ENCODE measurements at regions not wholly inside any gene's neighbourhood (a gene's known extent, or its start where the extent isn't known, plus 50 kb on each side); places are given as distances from the start of the nearest gene placed in this dataset.
A peak's percentile ranks its signal among the peaks of the same experiment; 100 is the strongest.

GRCh38 chr1:87805666-87806378 is 477.1 kb downstream of the LMO4 start:
- no peak overlapping the region for H3K4me3 ChIP-seq
- H3K27ac ChIP-seq: no peak overlapping the region
- in situ Hi-C loops (cut with MboI; ENCODE audit: low pct_unique_long_range_greater_than_20kb in 2 of 9, low sequenced_read_pairs in 9 of 9, unreplicated experiment in 9 of 9): no loop called here
- WGBS, 10 experiments: 9 to 100% (median 87%) methylated on average over 1 to 14 of the region's 14 CpGs
- H3K4me1 ChIP-seq (replicated peaks in 1 of 2): no peaks in the 10 kb centered on the region
- ATAC-seq (replicated peaks in 6 of 8): peak in 2 of 8 experiments; percentile 91

- Histone ChIP-seq H3K27ac (no peak overlapping the region), H3K4me1 (replicated peaks in 1 of 2) (no peaks in the 10 kb centered on the region), H3K4me3 (no peak overlapping the region)
- 75 to 100% (median 90%) methylated on average over 2 to 6 of the region's 6 CpGs; no CpG with 5 or more reads in 1 of the 10 experiments for WGBS, 10 experiments
- no peak for ATAC-seq (replicated peaks in 6 of 8)
- in situ Hi-C loops (cut with MboI; ENCODE audit: low pct_unique_long_range_greater_than_20kb in 2 of 9, low sequenced_read_pairs in 9 of 9, unreplicated experiment in 9 of 9): no loop called here
Observed at GRCh38 chr1:87806379-87807094, 477.9 kb downstream of the LMO4 start.

GRCh38 chr1:87810166-87810565 is 481.5 kb downstream of the LMO4 start:
- H3K27ac ChIP-seq: no peak overlapping the region
- in situ Hi-C loops (cut with MboI; ENCODE audit: low pct_unique_long_range_greater_than_20kb in 2 of 9, low sequenced_read_pairs in 9 of 9, unreplicated experiment in 9 of 9): no loop called here
- H3K4me1 ChIP-seq (replicated peaks in 1 of 2): no peaks in the 10 kb centered on the region
- H3K4me3 ChIP-seq: no peak overlapping the region
- 14 to 100% (median 82%) methylated on average over 1 of the region's 1 CpG; no CpG with 5 or more reads in 2 of the 10 experiments for WGBS, 10 experiments
- ATAC-seq (replicated peaks in 6 of 8): peak in 1 of 8 experiments; percentile 69

DNA sequence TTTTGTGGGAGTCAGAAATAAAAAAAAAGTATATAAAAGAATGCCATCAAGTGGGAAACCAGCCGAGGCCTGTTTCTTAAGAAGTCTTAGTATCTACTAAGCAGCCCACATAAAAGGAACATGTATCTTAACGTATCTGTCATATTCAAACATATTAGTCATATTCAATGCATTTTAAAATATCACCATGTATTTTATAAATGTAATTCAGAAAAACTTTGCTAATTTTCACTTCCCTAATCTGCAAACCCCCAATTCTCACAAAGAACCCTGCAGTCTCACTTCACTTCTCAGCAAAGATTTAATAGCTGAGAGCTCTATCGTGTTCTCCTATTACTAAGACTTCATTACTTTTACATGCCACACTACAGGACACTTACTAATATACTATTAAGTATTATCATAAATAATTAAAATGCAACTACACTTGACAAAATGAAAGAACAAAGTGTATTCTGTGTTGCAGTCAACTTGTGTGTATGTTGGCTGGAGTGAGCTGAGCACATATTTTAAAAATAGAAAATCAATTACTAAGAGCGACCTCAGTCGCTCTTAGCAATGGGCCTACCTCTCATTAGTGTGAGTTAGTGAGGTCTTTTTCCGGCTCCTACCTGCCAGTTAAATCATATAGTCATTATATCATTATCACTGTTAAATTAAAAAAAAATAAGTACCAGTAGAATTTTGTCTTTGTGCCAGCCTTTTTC is 484.3 kb downstream of the LMO4 start:
- H3K4me1 ChIP-seq (replicated peaks in 1 of 2): no peaks in the 10 kb centered on the region
- ATAC-seq (replicated peaks in 6 of 8): peak in 1 of 8 experiments; percentile 21
- 33 to 100% (median 88%) methylated on average over 2 to 6 of the region's 6 CpGs for WGBS, 10 experiments
- H3K4me3 ChIP-seq: no peak overlapping the region
- in situ Hi-C loops (cut with MboI; ENCODE audit: low pct_unique_long_range_greater_than_20kb in 2 of 9, low sequenced_read_pairs in 9 of 9, unreplicated experiment in 9 of 9): no loop called here
- no peak overlapping the region for H3K27ac ChIP-seq

DNA sequence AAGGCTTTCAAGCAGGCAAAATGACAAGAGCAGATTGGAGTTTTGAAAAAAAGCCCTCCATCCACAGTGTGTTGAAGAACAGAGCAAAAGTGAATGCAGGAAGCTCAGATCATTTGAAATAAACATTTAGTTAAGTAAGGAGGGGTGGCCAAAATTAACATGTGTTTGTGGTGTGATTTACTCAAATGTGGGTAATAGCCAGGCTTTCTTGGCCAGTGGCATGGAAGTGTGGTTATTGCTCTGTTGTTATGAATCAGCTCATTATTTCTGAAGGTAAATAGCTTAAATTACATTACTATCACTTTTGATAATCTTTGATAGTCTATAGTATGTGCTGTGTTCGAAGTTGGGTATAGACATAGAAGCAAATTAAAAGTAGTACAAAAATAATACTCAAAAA is 485.9 kb downstream of the LMO4 start:
- no peaks in the 10 kb centered on the region for H3K4me1 ChIP-seq (replicated peaks in 1 of 2)
- in situ Hi-C loops (cut with MboI; ENCODE audit: low pct_unique_long_range_greater_than_20kb in 2 of 9, low sequenced_read_pairs in 9 of 9, unreplicated experiment in 9 of 9): no loop called here
- ATAC-seq (replicated peaks in 6 of 8): peak in 1 of 8 experiments; percentile 39
- H3K27ac ChIP-seq: no peak overlapping the region
- no peak overlapping the region for H3K4me3 ChIP-seq
- 25 to 91% (median 80%) methylated on average over 1 of the region's 1 CpG; no CpG with 5 or more reads in 2 of the 10 experiments for WGBS, 10 experiments

GRCh38 chr1:87816646-87817045 is 488.0 kb downstream of the LMO4 start:
- ATAC-seq (replicated peaks in 6 of 8): no peak
- in situ Hi-C loops (cut with MboI; ENCODE audit: low pct_unique_long_range_greater_than_20kb in 2 of 9, low sequenced_read_pairs in 9 of 9, unreplicated experiment in 9 of 9): no loop called here
- H3K4me1 ChIP-seq (replicated peaks in 1 of 2): peaks cover 10 to 17% of the 10 kb centered on the region in 2 donors
- H3K4me3 ChIP-seq: no peak overlapping the region
- H3K27ac ChIP-seq: no peak overlapping the region
- WGBS, 10 experiments: 60 to 100% (median 84%) methylated on average over 1 to 3 of the region's 3 CpGs; no CpG with 5 or more reads in 2 of the 10 experiments

- ATAC-seq (replicated peaks in 6 of 8): peak; percentile 42 to 88 (median 73)
- Histone ChIP-seq H3K4me1 (replicated peaks in 1 of 2) (peaks cover 10 to 20% of the 10 kb centered on the region in 2 donors), H3K27ac (peak overlapping the region in 1 of 2 donors; percentile 10), H3K4me3 (no peak overlapping the region)
- in situ Hi-C loops (cut with MboI; ENCODE audit: low pct_unique_long_range_greater_than_20kb in 2 of 9, low sequenced_read_pairs in 9 of 9, unreplicated experiment in 9 of 9): no loop called here
- 15 to 59% (median 27%) methylated on average over 5 to 8 of the region's 8 CpGs for WGBS, 10 experiments
Observed at GRCh38 chr1:87820668-87821334, 492.1 kb downstream of the LMO4 start.

- 89 to 100% (median 94%) methylated on average over 3 to 5 of the region's 5 CpGs; no CpG with 5 or more reads in 1 of the 10 experiments for WGBS, 10 experiments
- Histone ChIP-seq H3K27ac (no peak overlapping the region), H3K4me3 (no peak overlapping the region), H3K4me1 (replicated peaks in 1 of 2) (peaks cover 10 to 20% of the 10 kb centered on the region in 2 donors)
- in situ Hi-C loops (cut with MboI; ENCODE audit: low pct_unique_long_range_greater_than_20kb in 2 of 9, low sequenced_read_pairs in 9 of 9, unreplicated experiment in 9 of 9): no loop called here
- peak in 5 of 8 experiments; percentile 16 to 61 (median 55) for ATAC-seq (replicated peaks in 6 of 8)
Observed at GRCh38 chr1:87821335-87821697, 492.6 kb downstream of the LMO4 start.

- H3K4me1 ChIP-seq (replicated peaks in 1 of 2): peaks cover 0 to 2% of the 10 kb centered on the region in 2 donors
- 28 to 96% (median 84%) methylated on average over 3 to 7 of the region's 7 CpGs for WGBS, 10 experiments
- H3K4me3 ChIP-seq: no peak overlapping the region
- in situ Hi-C loops (cut with MboI; ENCODE audit: low pct_unique_long_range_greater_than_20kb in 2 of 9, low sequenced_read_pairs in 9 of 9, unreplicated experiment in 9 of 9): no loop called here
- no peak overlapping the region for H3K27ac ChIP-seq
- peak in 3 of 8 experiments; percentile 71 to 96 (median 82) for ATAC-seq (replicated peaks in 6 of 8)
Observed at GRCh38 chr1:87826681-87827251, 498.1 kb downstream of the LMO4 start.

- WGBS, 10 experiments: 52 to 97% (median 90%) methylated on average over 3 to 4 of the region's 4 CpGs
- ATAC-seq (replicated peaks in 6 of 8): no peak
- H3K4me3 ChIP-seq: no peak overlapping the region
- in situ Hi-C loops (cut with MboI; ENCODE audit: low pct_unique_long_range_greater_than_20kb in 2 of 9, low sequenced_read_pairs in 9 of 9, unreplicated experiment in 9 of 9): no loop called here
- no peaks in the 10 kb centered on the region for H3K4me1 ChIP-seq (replicated peaks in 1 of 2)
- no peak overlapping the region for H3K27ac ChIP-seq
Observed at GRCh38 chr1:87829360-87829759, 500.7 kb downstream of the LMO4 start.

- in situ Hi-C loops (cut with MboI; ENCODE audit: low pct_unique_long_range_greater_than_20kb in 2 of 9, low sequenced_read_pairs in 9 of 9, unreplicated experiment in 9 of 9): no loop called here
- H3K4me1 ChIP-seq (replicated peaks in 1 of 2): no peaks in the 10 kb centered on the region
- no peak overlapping the region for H3K27ac ChIP-seq
- WGBS, 10 experiments: 70 to 100% (median 83%) methylated on average over 1 of the region's 1 CpG; no CpG with 5 or more reads in 1 of the 10 experiments
- no peak overlapping the region for H3K4me3 ChIP-seq
- no peak for ATAC-seq (replicated peaks in 6 of 8)
Observed at GRCh38 chr1:87830432-87830978, 501.8 kb downstream of the LMO4 start.

DNA sequence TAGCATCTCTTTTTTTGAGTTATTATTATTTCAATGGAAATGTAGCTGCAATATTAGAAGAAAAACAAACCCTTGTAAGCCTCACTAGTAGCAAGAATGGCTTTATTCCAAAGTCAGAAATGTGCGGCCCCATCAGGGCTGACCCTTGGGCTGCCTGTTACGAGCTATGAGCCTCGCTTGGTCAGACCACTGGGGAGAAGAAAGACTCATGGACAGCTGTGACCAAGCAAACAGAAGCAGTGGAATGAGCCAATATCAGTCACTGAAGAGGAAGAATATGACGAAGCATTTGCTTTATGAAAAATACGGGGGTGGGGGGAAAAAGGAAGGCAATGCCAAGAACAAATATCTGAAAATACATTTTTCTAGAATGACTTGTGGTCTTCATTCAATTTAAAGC is 504.5 kb downstream of the LMO4 start:
- ATAC-seq (replicated peaks in 6 of 8): no peak
- in situ Hi-C loops (cut with MboI; ENCODE audit: low pct_unique_long_range_greater_than_20kb in 2 of 9, low sequenced_read_pairs in 9 of 9, unreplicated experiment in 9 of 9): no loop called here
- WGBS, 10 experiments: 88 to 100% (median 97%) methylated on average over 1 to 5 of the region's 5 CpGs
- Histone ChIP-seq H3K4me3 (no peak overlapping the region), H3K27ac (no peak overlapping the region), H3K4me1 (replicated peaks in 1 of 2) (no peaks in the 10 kb centered on the region)
